HG03097 (cell line): ENCODE measurements at regions not wholly inside any gene's neighbourhood (a gene's known extent, or its start where the extent isn't known, plus 50 kb on each side); places are given as distances from the start of the nearest gene placed in this dataset.
A peak's percentile ranks its signal among the peaks of the same experiment; 100 is the strongest.

Source experiments
- ATAC-seq: cut with Tn5 transposase; IDR thresholded peaks from one replicate; pipeline ENCODE4 v1.9.1; 2021; ENCODE audit not compliant: unreplicated experiment, low FRiP score

DNA sequence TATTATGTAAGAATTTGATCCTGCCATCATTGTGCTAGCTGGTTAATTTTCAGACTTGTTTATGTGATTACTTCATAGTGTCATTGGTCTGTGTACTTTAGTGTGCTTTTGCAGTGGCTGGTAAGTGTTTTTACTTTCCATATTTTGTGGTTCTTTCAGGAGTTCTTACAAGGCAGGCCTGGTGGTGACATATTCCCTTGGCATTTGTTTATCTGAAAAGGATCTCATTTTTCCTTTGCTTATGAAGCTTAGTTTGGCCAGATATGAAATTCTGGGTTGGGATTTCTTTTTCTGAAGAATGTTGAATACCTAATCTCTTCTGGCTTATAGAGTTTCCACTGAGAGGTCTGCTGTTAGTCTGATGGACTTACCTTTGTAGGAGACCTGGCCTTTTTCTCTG, 72.8 kb upstream of the MC4R start:
- ATAC-seq: no peak

- no peak for ATAC-seq
These were observed 74.2 kb upstream of the MC4R start for GRCh38 chr18:60446821-60447220.

GRCh38 chr18:60448487-60449267, 76.1 kb upstream of the MC4R start:
- ATAC-seq: no peak

DNA sequence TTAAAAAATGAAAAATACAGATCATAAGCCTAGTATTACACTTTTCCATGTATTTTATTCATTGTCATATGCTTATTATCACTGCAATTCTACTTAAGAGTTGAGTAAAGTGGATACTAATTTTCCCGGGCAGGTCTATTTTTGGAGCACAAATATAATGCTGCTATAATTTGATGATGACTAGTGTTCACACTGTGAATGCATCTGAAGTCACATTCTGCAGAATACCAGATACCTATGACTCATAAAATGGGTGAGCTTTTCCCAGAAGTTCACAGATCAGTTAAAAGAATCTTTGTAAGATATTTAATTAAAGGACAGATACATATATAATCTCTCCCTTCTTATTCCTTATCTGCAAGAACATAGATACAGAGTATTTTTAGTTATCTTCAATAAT, 79.8 kb upstream of the MC4R start:
- ATAC-seq: no peak

DNA sequence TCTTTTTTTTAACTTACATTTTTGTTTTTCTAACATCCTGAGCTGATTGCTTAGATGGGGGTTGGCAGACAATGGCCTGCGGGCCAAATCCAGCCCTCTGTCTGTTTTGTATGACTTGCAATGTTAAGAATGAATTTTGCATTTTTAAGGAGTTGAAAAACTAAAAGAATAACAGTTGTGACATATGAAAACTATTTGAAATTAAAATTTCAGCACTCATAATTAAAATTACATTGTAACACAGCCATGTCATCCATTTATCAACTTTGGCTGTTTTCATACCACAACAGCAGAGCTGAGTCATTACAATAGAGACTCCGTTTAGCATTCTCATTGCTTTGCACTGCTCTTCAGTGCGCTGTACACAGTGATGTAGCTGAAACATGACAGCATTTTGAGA, 94.1 kb upstream of the MC4R start:
- ATAC-seq: no peak

DNA sequence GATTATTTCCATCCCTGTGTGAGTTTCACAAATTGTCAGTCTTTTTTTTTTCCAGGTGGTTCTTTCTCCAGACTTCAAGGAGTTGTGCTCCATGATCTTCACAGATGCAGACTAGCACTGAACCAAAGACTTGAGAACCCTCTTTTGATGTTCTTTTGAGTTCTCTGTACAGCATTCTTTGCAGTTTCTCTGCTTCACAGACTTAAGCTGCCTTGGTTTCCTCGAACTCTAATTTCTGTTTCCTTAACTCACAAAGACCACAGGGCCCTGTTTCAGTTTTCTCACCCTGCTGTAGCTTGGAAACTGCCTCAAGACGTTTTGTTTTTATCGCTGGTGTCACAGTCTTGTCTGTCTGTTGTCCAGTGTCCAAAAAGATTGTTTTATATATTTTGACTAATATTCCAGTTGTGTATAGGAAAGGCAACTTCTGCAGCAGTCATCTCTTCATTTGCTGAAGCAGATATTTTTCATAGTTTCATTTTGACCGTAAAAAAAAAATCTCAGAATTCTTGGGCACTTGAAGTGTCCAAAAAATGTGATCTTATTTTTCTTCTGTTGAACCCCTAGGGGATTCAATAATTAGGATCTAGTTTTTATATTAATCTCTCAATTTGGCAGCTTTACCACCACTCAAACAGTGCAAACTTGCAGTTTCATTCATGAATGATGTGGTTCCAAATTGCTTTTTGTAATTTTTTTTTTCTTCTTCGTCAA, 97.0 kb upstream of the MC4R start:
- ATAC-seq: no peak

GRCh38 chr18:60471652-60472051, 99.1 kb upstream of the MC4R start:
- no peak for ATAC-seq

GRCh38 chr18:60485201-60485600, 112.6 kb upstream of the MC4R start:
- ATAC-seq: no peak

GRCh38 chr18:60493066-60493465, 120.5 kb upstream of the MC4R start:
- no peak for ATAC-seq

- no peak for ATAC-seq
These were observed 127.1 kb upstream of the MC4R start for GRCh38 chr18:60499675-60500074.

DNA sequence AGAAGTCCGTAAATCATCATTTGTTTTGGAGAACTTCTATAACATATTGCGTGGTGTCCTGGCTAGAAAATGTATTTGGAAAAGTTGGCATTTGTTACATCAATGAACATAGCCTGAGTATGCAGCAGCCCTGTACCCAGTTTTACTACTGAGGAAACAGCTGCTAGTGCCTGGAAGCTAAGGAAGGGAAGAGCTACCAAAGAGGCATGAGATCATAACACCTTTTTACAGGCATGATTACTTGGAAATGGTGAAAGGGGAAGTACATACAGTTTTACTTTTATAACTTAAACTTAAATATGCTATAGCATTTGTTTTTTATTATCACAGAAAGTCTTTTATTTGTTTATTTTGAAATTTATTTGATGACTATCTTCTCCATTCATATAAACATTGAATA, 128.4 kb upstream of the MC4R start:
- ATAC-seq: no peak

GRCh38 chr18:60502591-60502990, 130.0 kb upstream of the MC4R start:
- ATAC-seq: no peak

- no peak for ATAC-seq
These were observed 130.6 kb upstream of the MC4R start for GRCh38 chr18:60503199-60503598.

DNA sequence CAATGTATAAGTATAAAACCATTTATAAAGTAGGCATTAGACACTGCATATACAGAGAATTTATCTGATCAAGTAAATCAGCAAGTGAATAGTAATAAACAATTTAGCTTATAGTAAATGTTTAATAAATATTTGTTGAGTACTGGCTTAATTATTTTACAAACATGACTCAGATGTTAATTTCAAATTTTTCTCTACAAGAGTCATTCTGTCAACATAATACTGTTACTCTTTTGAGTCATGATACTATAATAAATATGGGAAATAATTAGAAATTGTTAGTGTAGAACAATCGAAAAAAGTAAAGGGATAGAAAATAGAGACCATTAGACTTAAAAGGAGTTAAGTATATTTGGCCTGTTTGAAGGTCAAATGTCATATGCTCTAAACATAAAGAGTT, 133.6 kb upstream of the MC4R start:
- ATAC-seq: no peak

GRCh38 chr18:60506682-60507081, 134.1 kb upstream of the MC4R start:
- no peak for ATAC-seq

GRCh38 chr18:60508108-60508507, 135.5 kb upstream of the MC4R start:
- no peak for ATAC-seq

GRCh38 chr18:60534538-60534937, 162.0 kb upstream of the MC4R start:
- ATAC-seq: no peak

DNA sequence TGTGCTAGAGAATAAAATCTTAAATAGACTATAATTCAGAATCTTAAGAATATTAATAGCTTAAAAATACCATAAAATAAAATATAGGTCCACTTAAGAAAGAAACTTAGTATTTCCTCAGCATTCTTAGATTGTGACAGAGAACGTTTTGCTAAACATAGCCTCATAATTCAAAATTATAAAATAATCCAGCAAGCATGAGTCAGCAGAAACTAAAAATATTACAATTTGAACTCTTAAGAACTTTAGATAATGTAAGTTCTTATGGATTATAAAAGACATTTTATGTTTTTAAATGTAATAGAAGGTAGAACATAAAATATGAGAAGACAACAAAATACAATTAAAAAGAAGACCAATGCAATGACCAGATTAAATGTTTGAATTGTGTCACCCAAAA, 164.5 kb upstream of the MC4R start:
- no peak for ATAC-seq

GRCh38 chr18:60538891-60539290, 166.3 kb upstream of the MC4R start:
- no peak for ATAC-seq

GRCh38 chr18:60541661-60542060, 169.1 kb upstream of the MC4R start:
- ATAC-seq: no peak

GRCh38 chr18:60543646-60544045, 171.1 kb upstream of the MC4R start:
- no peak for ATAC-seq

GRCh38 chr18:60549338-60549960, 176.9 kb upstream of the MC4R start:
- ATAC-seq: peak; percentile 65
